Mesendoderm (in vitro differentiated cells): ENCODE measurements at regions not wholly inside any gene's neighbourhood (a gene's known extent, or its start where the extent isn't known, plus 50 kb on each side); places are given as distances from the start of the nearest gene placed in this dataset.
A peak's percentile ranks its signal among the peaks of the same experiment; 100 is the strongest.

ENCODE experiments used
- DNase-seq: peaks from one replicate; pipeline ENCODE4 v3.0.0; 2013
- H2AK5ac ChIP-seq: 2 replicates; pipeline ENCODE4 v1.6.1; 2013; ENCODE audit warnings: low read length, inconsistent platforms
- H2BK120ac ChIP-seq: 2 replicates; pipeline ENCODE4 v1.6.1; 2013; ENCODE audit warnings: low read depth, mild to moderate bottlenecking, low read length, moderate library complexity, mixed read lengths
- H2BK15ac ChIP-seq: replicated peaks from 2 replicates; pipeline ENCODE4 v1.6.1; 2013; ENCODE audit warnings: low read depth, mild to moderate bottlenecking, moderate library complexity
- H2BK5ac ChIP-seq: 2 replicates; pipeline ENCODE4 v1.6.1; 2013; ENCODE audit warnings: low read length, inconsistent platforms
- H3K18ac ChIP-seq: 2 replicates; pipeline ENCODE4 v1.6.1; 2013; ENCODE audit warnings: mild to moderate bottlenecking, low read length, mixed read lengths
- H3K23ac ChIP-seq: one replicate; pipeline ENCODE4 v1.6.1; 2013; ENCODE audit warnings: low read length
- H3K27ac ChIP-seq: 2 replicates; pipeline ENCODE4 v1.5.1; 2013; ENCODE audit warnings: low read depth, mild to moderate bottlenecking, inconsistent platforms, low read length, moderate library complexity
- H3K27me3 ChIP-seq: 2 replicates; pipeline ENCODE4 v1.6.1; 2013; ENCODE audit warnings: low read length, control low read depth, mild to moderate bottlenecking, inconsistent platforms; ENCODE audit not compliant: insufficient read depth, poor library complexity
- H3K36me3 ChIP-seq: 2 replicates; pipeline ENCODE4 v1.6.1; 2013; ENCODE audit warnings: low read length, inconsistent platforms; ENCODE audit not compliant: control insufficient read depth, insufficient read depth
- H3K4ac ChIP-seq: one replicate; pipeline ENCODE4 v1.6.1; 2013; ENCODE audit warnings: low read depth, mild to moderate bottlenecking, low read length, moderate library complexity
- H3K4me1 ChIP-seq: 2 replicates; pipeline ENCODE4 v1.6.1; 2013; ENCODE audit warnings: low read depth, low read length, inconsistent platforms; ENCODE audit not compliant: control insufficient read depth
- H3K4me2 ChIP-seq: 2 replicates; pipeline ENCODE4 v1.6.1; 2013; ENCODE audit warnings: low read length
- H3K4me3 ChIP-seq: 2 replicates; pipeline ENCODE4 v1.5.1; 2013; ENCODE audit warnings: mild to moderate bottlenecking, low read length
- H3K56ac ChIP-seq: one replicate; pipeline ENCODE4 v1.6.1; 2013; ENCODE audit warnings: low read length
- H3K79me1 ChIP-seq: 2 replicates; pipeline ENCODE4 v1.6.1; 2013; ENCODE audit warnings: low read length, inconsistent platforms
- H3K79me2 ChIP-seq: 2 replicates; pipeline ENCODE4 v1.6.1; 2013; ENCODE audit warnings: mild to moderate bottlenecking, low read length; ENCODE audit not compliant: control insufficient read depth, insufficient read depth
- H3K9ac ChIP-seq: 2 replicates; pipeline ENCODE4 v1.6.1; 2013; ENCODE audit warnings: low read length, inconsistent platforms
- H4K5ac ChIP-seq: one replicate; pipeline ENCODE4 v1.6.1; 2013; ENCODE audit warnings: low read length
- H4K8ac ChIP-seq: one replicate; pipeline ENCODE4 v1.6.1; 2013; ENCODE audit warnings: low read depth, mild to moderate bottlenecking, control low read depth, low read length, moderate library complexity
- WGBS: extraction: QIAGEN DNeasy Blood & Tissue Kit; methylation state at CpG from one replicate; pipeline ENCODE4 v1.1.7; 2013; ENCODE audit warnings: low lambda C conversion rate, missing lambda C conversion rate; ENCODE audit not compliant: insufficient coverage; ENCODE audit errors: extremely low coverage; 5-methylcytosine and 5-hydroxymethylcytosine counted together

DNA sequence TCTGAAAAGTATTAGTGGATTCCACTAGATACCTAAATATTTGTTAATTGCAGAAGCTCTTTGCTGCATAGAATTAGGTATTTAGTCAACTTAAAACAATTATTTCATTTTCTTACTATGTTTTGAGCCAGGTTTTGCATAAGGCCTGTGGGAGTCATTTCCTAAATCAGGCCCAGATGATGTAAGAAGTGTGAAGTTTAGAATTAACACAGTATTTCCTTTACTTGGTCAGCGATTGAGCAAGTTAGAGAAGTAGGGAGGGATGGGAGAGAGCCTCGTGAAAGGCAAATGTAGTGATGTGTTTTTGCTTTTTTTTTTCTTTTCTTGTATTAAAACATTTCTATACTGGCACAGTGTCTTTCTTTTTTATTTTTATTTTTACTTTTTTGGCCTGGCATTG lies 711.1 kb downstream of the HDGFL1 start:
- H3K23ac ChIP-seq: no peak overlapping the region
- H3K79me1 ChIP-seq: no peaks in the 10 kb centered on the region
- no CpG with 5 or more reads among the region's 2 CpGs for WGBS
- no peak overlapping the region for H3K56ac ChIP-seq
- H2BK15ac ChIP-seq: no peak overlapping the region
- H2BK5ac ChIP-seq: no peak overlapping the region
- no peaks in the 10 kb centered on the region for H3K79me2 ChIP-seq
- H3K4me3 ChIP-seq: no peak overlapping the region
- H2AK5ac ChIP-seq: no peak overlapping the region
- no peak overlapping the region for H2BK120ac ChIP-seq
- H3K4ac ChIP-seq: no peak overlapping the region
- H3K9ac ChIP-seq: no peak overlapping the region
- no peak overlapping the region for H4K5ac ChIP-seq
- peak; percentile 4 for DNase-seq
- no peak overlapping the region for H3K18ac ChIP-seq
- H3K4me2 ChIP-seq: no peak overlapping the region
- H3K4me1 ChIP-seq: no peaks in the 10 kb centered on the region
- no peak overlapping the region for H4K8ac ChIP-seq
- no peaks in the 10 kb centered on the region for H3K27me3 ChIP-seq
- no peak overlapping the region for H3K27ac ChIP-seq
- no peaks in the 10 kb centered on the region for H3K36me3 ChIP-seq

DNA sequence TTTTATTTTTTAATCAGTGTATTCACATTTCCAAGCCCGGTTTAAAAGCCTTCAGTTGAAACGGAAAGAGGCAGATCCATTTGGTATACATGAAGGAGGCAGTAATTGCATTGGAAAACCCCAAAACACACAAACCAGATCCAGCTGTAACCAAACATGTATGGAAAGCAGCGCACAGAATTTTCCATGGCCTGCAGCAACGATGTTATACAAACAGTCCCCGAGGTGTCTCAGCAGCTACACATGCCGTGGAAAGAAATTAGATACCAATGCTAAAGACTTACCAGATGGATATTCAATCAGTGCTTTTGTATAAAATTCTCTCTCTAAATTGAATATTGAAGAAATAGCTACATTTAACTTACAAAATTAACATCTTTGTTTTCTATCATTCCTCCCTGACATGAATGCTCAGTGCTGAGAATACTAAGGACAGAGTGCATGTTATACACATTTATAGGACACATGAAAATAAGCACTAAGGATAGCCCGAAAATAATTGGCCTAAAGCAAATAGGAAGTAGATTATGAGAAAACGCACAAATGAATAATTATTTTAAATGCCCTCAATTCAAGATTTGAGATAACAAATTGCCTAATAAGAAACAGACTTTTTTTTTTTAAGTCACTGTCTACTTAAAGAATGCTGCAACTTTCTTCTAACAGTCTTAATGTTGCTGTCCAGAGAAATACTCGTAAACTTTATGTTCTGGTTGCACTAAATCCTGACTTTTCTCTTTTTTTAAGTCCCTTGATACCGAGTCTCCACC lies 713.1 kb downstream of the HDGFL1 start:
- no CpG with 5 or more reads among the region's 10 CpGs for WGBS
- H3K4me2 ChIP-seq: no peak overlapping the region
- no peak overlapping the region for H4K5ac ChIP-seq
- H3K27me3 ChIP-seq: no peaks in the 10 kb centered on the region
- no peak overlapping the region for H2BK15ac ChIP-seq
- no peaks in the 10 kb centered on the region for H3K79me2 ChIP-seq
- H2AK5ac ChIP-seq: no peak overlapping the region
- no peak overlapping the region for H3K4me3 ChIP-seq
- H3K79me1 ChIP-seq: no peaks in the 10 kb centered on the region
- no peak for DNase-seq
- no peak overlapping the region for H2BK5ac ChIP-seq
- no peak overlapping the region for H2BK120ac ChIP-seq
- no peak overlapping the region for H3K18ac ChIP-seq
- no peak overlapping the region for H3K23ac ChIP-seq
- H3K56ac ChIP-seq: no peak overlapping the region
- H3K4me1 ChIP-seq: no peaks in the 10 kb centered on the region
- no peak overlapping the region for H3K27ac ChIP-seq
- H4K8ac ChIP-seq: no peak overlapping the region
- H3K36me3 ChIP-seq: no peaks in the 10 kb centered on the region
- no peak overlapping the region for H3K9ac ChIP-seq
- H3K4ac ChIP-seq: no peak overlapping the region

DNA sequence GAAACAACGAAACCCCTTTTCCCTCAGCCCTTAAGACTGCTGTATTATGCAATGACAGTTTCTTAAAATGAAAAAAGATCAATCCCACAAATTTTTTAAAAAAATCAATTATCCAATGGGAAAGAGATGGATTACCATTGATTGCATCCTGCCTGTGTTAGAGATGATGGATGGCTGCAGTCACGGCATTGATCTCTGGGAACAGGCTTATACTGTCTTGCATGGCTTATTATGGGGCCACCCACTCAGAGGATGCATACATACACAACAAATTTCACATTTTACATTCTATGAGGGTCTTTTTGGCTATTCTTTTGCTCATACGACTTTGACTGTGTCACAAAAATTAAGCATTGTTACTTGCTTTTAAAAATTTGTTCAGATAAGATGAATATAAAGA lies 724.3 kb downstream of the HDGFL1 start:
- Histone ChIP-seq H3K4me2 (no peak overlapping the region), H3K27ac (no peak overlapping the region), H2BK120ac (no peak overlapping the region), H3K9ac (no peak overlapping the region), H3K36me3 (no peaks in the 10 kb centered on the region), H2BK15ac (no peak overlapping the region), H2BK5ac (no peak overlapping the region), H2AK5ac (no peak overlapping the region), H4K8ac (no peak overlapping the region), H3K56ac (no peak overlapping the region), H3K4me3 (no peak overlapping the region), H3K18ac (no peak overlapping the region), H3K4ac (no peak overlapping the region), H3K27me3 (no peaks in the 10 kb centered on the region), H3K4me1 (no peaks in the 10 kb centered on the region), H3K79me2 (no peaks in the 10 kb centered on the region), H4K5ac (no peak overlapping the region), H3K23ac (no peak overlapping the region), H3K79me1 (no peaks in the 10 kb centered on the region)
- WGBS: no CpG with 5 or more reads among the region's 3 CpGs
- no peak for DNase-seq

DNA sequence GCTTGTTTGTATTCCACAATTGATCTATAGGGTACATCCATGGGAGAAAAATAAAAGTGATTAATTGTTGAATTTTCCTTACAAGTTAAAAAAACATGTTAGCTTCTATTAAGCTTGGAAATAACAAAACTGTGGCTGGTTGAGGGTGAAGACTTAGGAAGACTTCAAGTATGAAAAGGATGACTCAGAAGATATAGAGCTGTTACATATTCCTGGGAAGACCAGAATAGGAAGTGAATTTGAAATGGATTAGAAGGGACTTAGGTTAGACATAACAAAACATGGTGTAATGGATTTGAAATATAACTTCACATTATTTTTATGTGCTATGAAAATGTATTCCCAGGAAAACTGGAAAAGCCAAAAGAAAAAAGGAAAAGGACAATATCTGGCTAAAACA lies 732.2 kb downstream of the HDGFL1 start:
- Histone ChIP-seq H3K23ac (no peak overlapping the region), H4K8ac (no peak overlapping the region), H3K79me1 (no peaks in the 10 kb centered on the region), H3K18ac (no peak overlapping the region), H3K27ac (no peak overlapping the region), H3K4me1 (no peaks in the 10 kb centered on the region), H3K56ac (no peak overlapping the region), H3K4me2 (no peak overlapping the region), H3K27me3 (no peaks in the 10 kb centered on the region), H3K36me3 (no peaks in the 10 kb centered on the region), H2AK5ac (no peak overlapping the region), H2BK120ac (no peak overlapping the region), H3K79me2 (no peaks in the 10 kb centered on the region), H3K4ac (no peak overlapping the region), H3K9ac (no peak overlapping the region), H3K4me3 (no peak overlapping the region), H2BK15ac (no peak overlapping the region), H4K5ac (no peak overlapping the region), H2BK5ac (no peak overlapping the region)
- no peak for DNase-seq

DNA sequence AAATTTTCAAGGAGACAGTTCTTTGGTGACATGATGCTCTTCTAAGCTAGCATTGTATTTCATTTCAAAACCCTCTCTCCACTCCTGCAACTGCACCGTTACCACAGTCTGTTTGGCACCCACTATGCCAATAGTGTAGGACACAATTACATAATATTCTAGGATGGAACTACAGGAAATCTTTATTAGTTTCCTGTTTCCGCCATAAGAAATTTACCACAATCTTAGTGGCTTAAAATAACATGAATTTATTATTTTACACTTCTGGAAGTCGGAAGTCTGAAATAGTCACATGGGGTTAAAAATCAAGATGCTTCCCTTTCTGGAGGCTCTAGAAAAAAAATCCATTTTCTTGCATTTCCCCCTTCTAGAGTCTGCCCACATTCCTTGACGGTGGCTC lies 733.1 kb downstream of the HDGFL1 start:
- H3K4me2 ChIP-seq: no peak overlapping the region
- no peak for DNase-seq

DNA sequence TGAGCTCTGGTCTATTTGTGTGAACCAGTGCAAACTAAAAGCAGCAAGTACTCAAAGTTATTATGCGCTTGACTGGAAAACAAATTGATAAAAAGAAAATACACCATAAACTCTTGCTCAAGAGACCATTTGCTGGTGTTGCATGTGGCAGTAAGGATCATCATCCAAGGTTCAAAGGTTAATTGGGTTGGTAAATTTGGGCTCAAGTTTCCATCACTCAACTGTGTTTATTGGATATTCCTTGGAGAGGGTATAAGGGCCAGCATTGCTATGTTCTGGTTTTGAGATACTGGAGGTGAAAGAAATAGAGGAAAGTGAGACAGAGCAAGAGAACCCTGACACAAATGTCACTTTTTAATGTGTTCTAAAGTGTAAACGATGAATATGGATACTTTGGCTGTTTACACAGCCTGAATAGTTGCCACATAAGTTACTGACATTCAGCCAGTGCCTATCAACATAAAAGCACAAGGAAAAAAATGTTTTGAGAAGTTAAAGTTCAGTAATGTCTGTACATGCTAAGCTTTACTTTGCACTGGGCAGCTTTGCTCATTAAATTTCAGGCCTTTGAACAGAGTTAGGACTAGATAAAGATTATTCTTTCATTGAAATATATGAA lies 736.1 kb downstream of the HDGFL1 start:
- Histone ChIP-seq H3K23ac (no peak overlapping the region), H2BK5ac (no peak overlapping the region)
- no CpG with 5 or more reads among the region's 2 CpGs for WGBS

More for the DNA sequence above, 733.1 kb downstream of the HDGFL1 start:
- no peaks in the 10 kb centered on the region for H3K4me1 ChIP-seq
- H3K79me1 ChIP-seq: no peaks in the 10 kb centered on the region
- H3K79me2 ChIP-seq: no peaks in the 10 kb centered on the region
- H4K8ac ChIP-seq: no peak overlapping the region
- no peak overlapping the region for H3K56ac ChIP-seq
- no peak overlapping the region for H2BK15ac ChIP-seq
- no peak overlapping the region for H3K4me3 ChIP-seq
- no peak overlapping the region for H3K4ac ChIP-seq
- no peak overlapping the region for H3K27ac ChIP-seq
- no peaks in the 10 kb centered on the region for H3K36me3 ChIP-seq
- H3K27me3 ChIP-seq: no peaks in the 10 kb centered on the region
- H3K18ac ChIP-seq: no peak overlapping the region
- H4K5ac ChIP-seq: no peak overlapping the region
- no peak overlapping the region for H2BK120ac ChIP-seq
- H3K23ac ChIP-seq: no peak overlapping the region
- H2BK5ac ChIP-seq: no peak overlapping the region
- no peak overlapping the region for H3K9ac ChIP-seq
- WGBS: no CpG with 5 or more reads among the region's 4 CpGs
- no peak overlapping the region for H2AK5ac ChIP-seq

More for the DNA sequence above, 736.1 kb downstream of the HDGFL1 start:
- H3K36me3 ChIP-seq: no peaks in the 10 kb centered on the region
- no peak for DNase-seq
- no peak overlapping the region for H3K9ac ChIP-seq
- no peak overlapping the region for H2AK5ac ChIP-seq
- no peak overlapping the region for H3K4ac ChIP-seq
- H3K4me1 ChIP-seq: no peaks in the 10 kb centered on the region
- H3K79me2 ChIP-seq: no peaks in the 10 kb centered on the region
- H3K79me1 ChIP-seq: no peaks in the 10 kb centered on the region
- no peak overlapping the region for H3K4me3 ChIP-seq
- H2BK120ac ChIP-seq: no peak overlapping the region
- no peaks in the 10 kb centered on the region for H3K27me3 ChIP-seq
- no peak overlapping the region for H3K4me2 ChIP-seq
- H3K56ac ChIP-seq: no peak overlapping the region
- no peak overlapping the region for H4K5ac ChIP-seq
- no peak overlapping the region for H2BK15ac ChIP-seq
- no peak overlapping the region for H4K8ac ChIP-seq
- no peak overlapping the region for H3K27ac ChIP-seq
- no peak overlapping the region for H3K18ac ChIP-seq
